NB4 (cell line): ENCODE measurements at regions not wholly inside any gene's neighbourhood (a gene's known extent, or its start where the extent isn't known, plus 50 kb on each side); places are given as distances from the start of the nearest gene placed in this dataset.

Experiments used
- DNase-seq: peaks from one replicate; pipeline ENCODE4 v3.0.0; 2010; ENCODE audit warnings: low read depth
- H3K4me3 ChIP-seq: one replicate; pipeline ENCODE4 v1.5.1; 2011; ENCODE audit warnings: mild to moderate bottlenecking, low read depth, low read length, moderate library complexity
- CTCF ChIP-seq: IDR thresholded peaks from one replicate; pipeline ENCODE4 v1.5.1; 2012; ENCODE audit warnings: low read depth, low read length
- MAX ChIP-seq: IDR thresholded peaks from 2 replicates; pipeline ENCODE4 v1.6.1; 2011; ENCODE audit warnings: low read depth, low read length
- MYC ChIP-seq: IDR thresholded peaks from 2 replicates; pipeline ENCODE4 v1.6.1; 2011; ENCODE audit warnings: low read depth, low read length
- POLR2A ChIP-seq: IDR thresholded peaks from 2 replicates; pipeline ENCODE4 v1.6.1; 2011; ENCODE audit warnings: mild to moderate bottlenecking; ENCODE audit not compliant: insufficient read length; ENCODE audit errors: extremely low read depth

GRCh38 chr3:98954791-98955604 is 53.5 kb upstream of the DCBLD2 start:
- no peak overlapping the region for H3K4me3 ChIP-seq
- DNase-seq = no peak
- TF ChIP-seq MYC (no peak), POLR2A (no peak), MAX (no peak), CTCF (no peak)

DNA sequence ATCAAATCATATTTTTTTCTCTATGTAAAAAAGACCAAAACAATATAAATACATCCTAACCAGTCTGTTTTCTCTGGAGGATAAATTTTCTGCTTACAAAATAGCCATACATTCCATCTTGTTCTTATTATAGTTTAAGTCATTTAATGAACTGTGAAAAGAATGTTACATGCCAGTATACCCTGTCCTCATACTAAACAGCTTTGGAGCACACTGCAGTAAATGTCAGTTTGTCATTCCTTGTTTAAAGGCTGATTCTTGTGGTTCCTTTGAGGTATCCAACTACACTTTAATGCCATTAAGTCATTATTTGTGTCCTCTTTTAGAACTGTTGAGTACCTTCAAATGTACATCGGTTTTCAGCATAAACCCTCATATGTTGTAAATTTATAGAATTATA is 52.7 kb upstream of the DCBLD2 start:
- DNase-seq = no peak
- no peak for TF ChIP-seq MYC
- no peak overlapping the region for H3K4me3 ChIP-seq

DNA sequence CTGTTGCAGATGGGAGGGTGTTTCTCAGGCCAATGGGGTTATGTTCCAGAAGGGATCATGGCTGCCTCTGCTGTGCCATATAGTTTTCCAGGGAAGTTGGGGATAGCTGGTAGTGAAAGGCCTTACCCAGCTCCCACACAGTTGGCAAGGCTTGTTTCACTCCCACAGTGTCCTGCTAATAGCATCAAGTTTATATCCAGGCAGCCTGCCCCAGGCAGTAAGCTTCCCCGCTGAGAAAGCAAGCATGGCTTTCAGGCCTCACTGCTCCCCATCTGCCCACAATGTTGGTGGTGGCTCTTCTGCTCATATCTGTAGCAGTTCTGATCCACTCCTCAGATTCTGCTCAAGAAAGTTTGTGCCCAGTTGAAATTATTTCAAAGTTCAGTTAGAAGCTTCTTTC is 50.9 kb upstream of the DCBLD2 start:
- H3K4me3 ChIP-seq = no peak overlapping the region
- no peak for DNase-seq
- TF ChIP-seq MYC = no peak
- TF ChIP-seq POLR2A = no peak
- TF ChIP-seq MAX = no peak
- TF ChIP-seq CTCF = no peak
